ENCODE measurements at regions not wholly inside any gene's neighbourhood (a gene's known extent, or its start where the extent isn't known, plus 50 kb on each side); places are given as distances from the start of the nearest gene placed in this dataset.
A peak's percentile ranks its signal among the peaks of the same experiment; 100 is the strongest.

DNA sequence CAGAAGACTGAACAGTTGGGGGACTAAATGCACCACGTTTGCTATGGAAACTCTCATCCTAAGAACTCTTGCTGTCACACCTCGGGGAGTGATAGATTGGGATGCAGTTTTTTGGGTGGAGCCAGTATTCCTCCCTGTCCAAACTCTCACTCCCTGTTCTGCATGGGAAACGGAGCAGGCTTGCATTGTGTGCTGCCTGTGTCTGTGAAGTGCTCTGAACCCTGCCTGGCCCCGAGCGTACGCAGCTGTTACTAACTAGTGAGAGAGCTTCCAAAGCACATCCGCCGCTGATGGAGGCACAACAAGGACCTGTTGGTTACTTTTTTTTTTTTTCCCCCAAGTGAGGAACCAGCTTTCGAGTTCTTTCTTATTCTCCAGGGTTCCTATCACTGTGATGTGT lies 195.5 kb downstream of the ANAPC1 start:
- Histone ChIP-seq H3K14ac (ENCODE audit: insufficient read depth, low read length) (no peak overlapping the region), H3K9me3 (ENCODE audit: control insufficient read depth, low read depth, low read length) (no peaks in the 10 kb centered on the region), H3K4me2 (ENCODE audit: insufficient read depth, insufficient read length, low read length) (no peak overlapping the region), H2BK15ac (ENCODE audit: low read depth, low read length) (no peak overlapping the region), H3K23ac (ENCODE audit: insufficient read length, low read depth, low read length) (no peak overlapping the region), H3K4ac (ENCODE audit: low read depth, low read length) (no peak overlapping the region), H3K9ac (ENCODE audit: extremely low read depth, insufficient read length, low read length) (no peak overlapping the region), H3K27me3 (ENCODE audit: insufficient read depth, low read length) (no peaks in the 10 kb centered on the region), H4K5ac (ENCODE audit: insufficient read length, low read depth, low read length) (no peak overlapping the region), H3T11ph (ENCODE audit: low read length) (no peak overlapping the region), H2BK20ac (ENCODE audit: low read depth, low read length, poor library complexity, severe bottlenecking) (no peak overlapping the region), H2BK12ac (ENCODE audit: insufficient read length, low read depth, low read length) (no peak overlapping the region), H2BK120ac (ENCODE audit: low read depth, low read length, poor library complexity, severe bottlenecking) (no peak overlapping the region), H3K18ac (ENCODE audit: insufficient read length, low read depth, low read length) (no peak overlapping the region), H2AFZ (ENCODE audit: low read length) (no peak overlapping the region), H3K23me2 (ENCODE audit: insufficient read length, low read depth, low read length, poor library complexity, severe bottlenecking) (no peaks in the 10 kb centered on the region), H2AK5ac (ENCODE audit: insufficient read length, low read length) (no peak overlapping the region), H3K56ac (ENCODE audit: insufficient read length, low read depth, low read length) (no peak overlapping the region), H3K27ac (ENCODE audit: insufficient read length, low read depth, low read length) (no peak overlapping the region), H3K79me1 (ENCODE audit: insufficient read depth, low read depth, low read length, poor library complexity, severe bottlenecking) (no peaks in the 10 kb centered on the region), H4K91ac (ENCODE audit: insufficient read length, low read depth, low read length) (no peak overlapping the region), H4K8ac (replicated peaks; ENCODE audit: insufficient read length, low read depth, low read length) (no peak overlapping the region), H3K79me2 (ENCODE audit: insufficient read depth, low read length) (no peaks in the 10 kb centered on the region), H4K20me1 (ENCODE audit: control insufficient read depth, insufficient read depth, insufficient read length) (no peaks in the 10 kb centered on the region), H2BK5ac (ENCODE audit: insufficient read length, low read length) (no peak overlapping the region), H3K4me1 (ENCODE audit: insufficient read depth, low read length) (no peaks in the 10 kb centered on the region)
- H3K36me3 Mint-ChIP-seq (ENCODE audit: insufficient read depth in 1 of 3, low read depth in 3 of 3), result peaks cover 0 to 3% (median 0%) of the 10 kb centered on the region in 3 experiments; a peak in 2 of 7 replicates
- no peak overlapping the region for H3K4me3 Mint-ChIP-seq
- WGBS (ENCODE audit: extremely low coverage, insufficient read length, low lambda C conversion rate), result no CpG with 5 or more reads among the region's 9 CpGs
- peaks cover 5% of the 10 kb centered on the region; the same call in 1 of the 2 replicates for H3K27me3 Mint-ChIP-seq (ENCODE audit: low read depth)
- TF ChIP-seq, protein P1, sequence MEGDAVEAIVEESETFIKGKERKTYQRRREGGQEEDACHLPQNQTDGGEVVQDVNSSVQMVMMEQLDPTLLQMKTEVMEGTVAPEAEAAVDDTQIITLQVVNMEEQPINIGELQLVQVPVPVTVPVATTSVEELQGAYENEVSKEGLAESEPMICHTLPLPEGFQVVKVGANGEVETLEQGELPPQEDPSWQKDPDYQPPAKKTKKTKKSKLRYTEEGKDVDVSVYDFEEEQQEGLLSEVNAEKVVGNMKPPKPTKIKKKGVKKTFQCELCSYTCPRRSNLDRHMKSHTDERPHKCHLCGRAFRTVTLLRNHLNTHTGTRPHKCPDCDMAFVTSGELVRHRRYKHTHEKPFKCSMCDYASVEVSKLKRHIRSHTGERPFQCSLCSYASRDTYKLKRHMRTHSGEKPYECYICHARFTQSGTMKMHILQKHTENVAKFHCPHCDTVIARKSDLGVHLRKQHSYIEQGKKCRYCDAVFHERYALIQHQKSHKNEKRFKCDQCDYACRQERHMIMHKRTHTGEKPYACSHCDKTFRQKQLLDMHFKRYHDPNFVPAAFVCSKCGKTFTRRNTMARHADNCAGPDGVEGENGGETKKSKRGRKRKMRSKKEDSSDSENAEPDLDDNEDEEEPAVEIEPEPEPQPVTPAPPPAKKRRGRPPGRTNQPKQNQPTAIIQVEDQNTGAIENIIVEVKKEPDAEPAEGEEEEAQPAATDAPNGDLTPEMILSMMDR (conservative IDR thresholded peaks at IDR 0.05), result no peak
- no peak for DNase-seq
- no peaks in the 10 kb centered on the region; a peak in 2 of 5 replicates for H3K9me3 Mint-ChIP-seq
- peak overlapping the region in 1 of 3 experiments; percentile 59; a peak in 1 of 7 replicates for H3K27ac Mint-ChIP-seq
- no peaks in the 10 kb centered on the region for H3K4me1 Mint-ChIP-seq

Measured in H9 (cell line).